ENCODE measurements at regions not wholly inside any gene's neighbourhood (a gene's known extent, or its start where the extent isn't known, plus 50 kb on each side); places are given as distances from the start of the nearest gene placed in this dataset.
"Not testable (repeated sequence)": the region's sequence is repeated elsewhere in the genome, so short reads cannot be mapped to it uniquely, and the experiment has no call there.

DNA sequence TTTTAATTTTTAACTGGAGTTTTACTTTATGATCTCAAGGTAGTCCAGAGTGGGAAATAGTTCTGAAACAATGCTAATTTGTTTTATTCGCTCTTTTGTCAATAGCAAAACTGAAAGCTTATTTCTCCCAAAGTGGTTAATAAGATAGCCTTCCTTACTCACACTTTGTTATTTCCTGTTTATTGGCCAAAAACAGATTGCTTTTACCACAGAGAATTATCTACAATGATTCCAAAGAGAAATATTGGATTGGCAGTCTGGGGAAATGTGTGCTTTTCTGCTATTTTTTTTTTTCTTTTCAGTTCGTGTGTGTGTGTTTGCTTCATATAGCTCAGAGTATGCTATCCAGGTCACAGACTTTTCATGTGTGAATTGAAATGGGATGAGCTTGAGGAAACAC, 756.7 kb upstream of the RGMB start:
- H3K27me3 ChIP-seq (ENCODE audit: low read depth, low read length), result no peaks in the 10 kb centered on the region
- H3K4me1 ChIP-seq (ENCODE audit: control insufficient read depth in 1 of 2, insufficient read depth in 2 of 2, low read length in 2 of 2), result no peaks in the 10 kb centered on the region
- no peak overlapping the region for H3K27ac ChIP-seq (ENCODE audit: low read length)
- no peaks in the 10 kb centered on the region for H3K9me3 ChIP-seq (ENCODE audit: control insufficient read depth in 1 of 2, low read length in 2 of 2)
- no peak overlapping the region for H3K4me3 ChIP-seq (ENCODE audit: low read depth in 1 of 2, low read length in 2 of 2)
- no peaks in the 10 kb centered on the region for H3K36me3 ChIP-seq (ENCODE audit: control insufficient read depth in 1 of 2, insufficient read depth in 2 of 2, low read length in 2 of 2)

DNA sequence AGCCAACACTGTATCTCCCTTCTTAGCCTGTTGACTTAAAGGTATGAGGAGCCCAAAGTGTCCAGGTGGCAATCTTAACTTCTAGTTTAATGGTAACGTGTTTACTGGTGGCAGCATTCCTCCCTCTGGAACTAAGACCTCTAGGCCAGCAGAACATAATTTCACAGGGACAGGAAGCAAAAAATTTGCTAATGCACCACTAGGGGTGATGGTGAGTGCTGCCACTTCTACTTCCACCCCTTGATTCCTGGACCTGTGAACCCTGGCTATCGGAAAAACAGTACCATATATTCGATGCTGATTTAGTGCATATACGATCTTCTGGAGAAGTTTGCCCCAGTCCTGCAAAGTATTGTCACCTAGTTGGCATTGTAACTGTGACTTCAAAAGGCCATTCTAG, 743.2 kb upstream of the RGMB start:
- H3K36me3 ChIP-seq (ENCODE audit: control insufficient read depth in 1 of 2, insufficient read depth in 2 of 2, low read length in 2 of 2); H3K27me3 ChIP-seq (ENCODE audit: low read depth, low read length); H3K9me3 ChIP-seq (ENCODE audit: control insufficient read depth in 1 of 2, low read length in 2 of 2); H3K4me3 ChIP-seq (ENCODE audit: low read depth in 1 of 2, low read length in 2 of 2); H3K27ac ChIP-seq (ENCODE audit: low read length); H3K4me1 ChIP-seq (ENCODE audit: control insufficient read depth in 1 of 2, insufficient read depth in 2 of 2, low read length in 2 of 2): not testable (repeated sequence)

- not testable (repeated sequence) for H3K4me1 ChIP-seq (ENCODE audit: control insufficient read depth in 1 of 2, insufficient read depth in 2 of 2, low read length in 2 of 2); H3K9me3 ChIP-seq (ENCODE audit: control insufficient read depth in 1 of 2, low read length in 2 of 2); H3K36me3 ChIP-seq (ENCODE audit: control insufficient read depth in 1 of 2, insufficient read depth in 2 of 2, low read length in 2 of 2); H3K4me3 ChIP-seq (ENCODE audit: low read depth in 1 of 2, low read length in 2 of 2); H3K27ac ChIP-seq (ENCODE audit: low read length); H3K27me3 ChIP-seq (ENCODE audit: low read depth, low read length)
Observed at GRCh38 chr5:98031036-98031435, 742.4 kb upstream of the RGMB start.

DNA sequence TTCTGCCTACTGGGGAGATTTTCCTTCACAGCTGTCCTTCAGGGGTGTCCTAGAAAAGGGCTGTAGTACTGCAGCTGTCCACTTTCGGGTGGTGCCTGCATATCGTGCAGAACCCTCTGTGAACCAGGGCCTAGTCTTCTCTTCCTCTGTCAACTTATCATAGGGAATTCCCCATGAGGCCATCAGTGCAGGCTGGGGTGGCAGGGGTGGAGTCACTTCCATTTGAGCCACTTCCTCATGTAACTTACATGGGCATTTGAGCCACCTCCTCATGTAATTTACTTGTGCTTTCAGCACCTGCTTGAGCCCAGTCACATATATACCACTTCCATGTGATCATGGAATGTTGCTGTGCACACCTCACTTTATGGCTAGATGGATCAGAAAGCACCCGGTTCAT, 742.0 kb upstream of the RGMB start:
- Histone ChIP-seq H3K4me1 (ENCODE audit: control insufficient read depth in 1 of 2, insufficient read depth in 2 of 2, low read length in 2 of 2) (no peaks in the 10 kb centered on the region), H3K27me3 (ENCODE audit: low read depth, low read length) (no peaks in the 10 kb centered on the region), H3K9me3 (ENCODE audit: control insufficient read depth in 1 of 2, low read length in 2 of 2) (no peaks in the 10 kb centered on the region), H3K36me3 (ENCODE audit: control insufficient read depth in 1 of 2, insufficient read depth in 2 of 2, low read length in 2 of 2) (no peaks in the 10 kb centered on the region), H3K27ac (ENCODE audit: low read length) (no peak overlapping the region), H3K4me3 (ENCODE audit: low read depth in 1 of 2, low read length in 2 of 2) (no peak overlapping the region)

DNA sequence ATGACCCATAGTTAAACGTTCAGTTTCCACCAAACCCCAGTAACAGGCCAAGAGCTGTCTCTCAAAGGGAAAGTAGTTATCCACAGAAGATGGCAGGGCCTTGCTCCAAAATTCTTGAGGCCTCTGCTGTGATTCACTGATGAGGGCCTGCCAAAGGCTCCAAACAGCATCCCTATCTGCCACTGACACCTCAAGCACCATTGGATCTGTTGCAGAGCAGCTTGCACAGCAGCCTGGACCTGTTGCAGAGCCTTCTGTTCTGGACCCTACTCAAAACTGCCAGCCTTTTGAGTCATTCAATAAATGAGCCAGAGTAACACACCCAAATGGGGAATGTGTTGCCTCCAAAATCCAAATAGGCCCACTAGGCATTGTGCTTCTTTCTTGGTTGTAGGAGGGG, 741.5 kb upstream of the RGMB start:
- Histone ChIP-seq H3K4me1 (ENCODE audit: control insufficient read depth in 1 of 2, insufficient read depth in 2 of 2, low read length in 2 of 2) (no peaks in the 10 kb centered on the region), H3K27ac (ENCODE audit: low read length) (no peak overlapping the region), H3K27me3 (ENCODE audit: low read depth, low read length) (no peaks in the 10 kb centered on the region), H3K36me3 (ENCODE audit: control insufficient read depth in 1 of 2, insufficient read depth in 2 of 2, low read length in 2 of 2) (no peaks in the 10 kb centered on the region), H3K4me3 (ENCODE audit: low read depth in 1 of 2, low read length in 2 of 2) (no peak overlapping the region), H3K9me3 (ENCODE audit: control insufficient read depth in 1 of 2, low read length in 2 of 2) (no peaks in the 10 kb centered on the region)

DNA sequence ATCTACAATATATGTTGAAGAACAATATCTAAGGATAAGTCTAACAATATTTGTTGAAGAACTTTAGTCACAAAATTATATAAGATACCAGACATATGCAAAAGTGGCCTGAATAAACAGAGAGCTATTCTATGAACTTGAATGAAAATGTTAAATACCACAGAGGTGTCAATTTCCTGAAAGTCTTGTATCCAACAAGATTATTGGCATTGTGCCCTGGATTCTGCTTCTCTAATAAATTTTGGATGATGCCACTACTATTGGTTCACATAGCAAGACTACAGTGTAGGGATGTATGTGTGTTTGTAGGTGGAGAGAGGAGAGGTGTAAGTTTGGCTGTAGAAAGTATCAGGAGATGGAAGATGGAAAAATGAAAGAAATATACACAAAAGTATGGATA, 731.8 kb upstream of the RGMB start:
- Histone ChIP-seq H3K4me3 (ENCODE audit: low read depth in 1 of 2, low read length in 2 of 2) (no peak overlapping the region), H3K27me3 (ENCODE audit: low read depth, low read length) (no peaks in the 10 kb centered on the region), H3K27ac (ENCODE audit: low read length) (no peak overlapping the region), H3K36me3 (ENCODE audit: control insufficient read depth in 1 of 2, insufficient read depth in 2 of 2, low read length in 2 of 2) (no peaks in the 10 kb centered on the region), H3K9me3 (ENCODE audit: control insufficient read depth in 1 of 2, low read length in 2 of 2) (no peaks in the 10 kb centered on the region), H3K4me1 (ENCODE audit: control insufficient read depth in 1 of 2, insufficient read depth in 2 of 2, low read length in 2 of 2) (no peaks in the 10 kb centered on the region)

- Histone ChIP-seq H3K36me3 (ENCODE audit: control insufficient read depth in 1 of 2, insufficient read depth in 2 of 2, low read length in 2 of 2) (no peaks in the 10 kb centered on the region), H3K9me3 (ENCODE audit: control insufficient read depth in 1 of 2, low read length in 2 of 2) (no peaks in the 10 kb centered on the region), H3K27ac (ENCODE audit: low read length) (no peak overlapping the region), H3K4me1 (ENCODE audit: control insufficient read depth in 1 of 2, insufficient read depth in 2 of 2, low read length in 2 of 2) (no peaks in the 10 kb centered on the region), H3K27me3 (ENCODE audit: low read depth, low read length) (no peaks in the 10 kb centered on the region), H3K4me3 (ENCODE audit: low read depth in 1 of 2, low read length in 2 of 2) (no peak overlapping the region)
Observed at GRCh38 chr5:98042521-98042920, 730.9 kb upstream of the RGMB start.

- no peaks in the 10 kb centered on the region for H3K4me1 ChIP-seq (ENCODE audit: control insufficient read depth in 1 of 2, insufficient read depth in 2 of 2, low read length in 2 of 2)
- H3K27me3 ChIP-seq (ENCODE audit: low read depth, low read length), result no peaks in the 10 kb centered on the region
- H3K9me3 ChIP-seq (ENCODE audit: control insufficient read depth in 1 of 2, low read length in 2 of 2), result no peaks in the 10 kb centered on the region
- no peak overlapping the region for H3K27ac ChIP-seq (ENCODE audit: low read length)
- H3K4me3 ChIP-seq (ENCODE audit: low read depth in 1 of 2, low read length in 2 of 2), result no peak overlapping the region
- no peaks in the 10 kb centered on the region for H3K36me3 ChIP-seq (ENCODE audit: control insufficient read depth in 1 of 2, insufficient read depth in 2 of 2, low read length in 2 of 2)
Observed at GRCh38 chr5:98042961-98043360, 730.5 kb upstream of the RGMB start.

DNA sequence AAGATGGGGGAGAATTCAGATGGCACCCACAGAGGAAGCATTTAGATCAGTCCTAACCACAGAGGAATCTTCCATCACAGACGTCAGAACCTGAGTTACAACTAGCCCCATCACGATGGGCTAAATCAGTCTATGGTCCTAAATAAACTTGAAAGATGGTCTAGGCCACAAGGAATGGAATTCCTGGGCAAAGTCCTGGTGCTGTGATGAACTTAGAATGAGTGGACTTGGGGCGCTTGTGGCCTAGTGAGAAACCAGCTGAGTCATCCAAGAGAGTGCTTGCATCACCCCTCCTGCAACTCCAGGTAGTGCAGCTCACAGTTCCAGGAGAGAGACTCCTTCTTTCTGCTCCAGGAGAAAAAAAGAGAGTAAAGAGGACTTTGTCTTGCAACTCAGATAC, 722.9 kb upstream of the RGMB start:
- Histone ChIP-seq H3K27ac (ENCODE audit: low read length) (no peak overlapping the region), H3K4me1 (ENCODE audit: control insufficient read depth in 1 of 2, insufficient read depth in 2 of 2, low read length in 2 of 2) (no peaks in the 10 kb centered on the region), H3K9me3 (ENCODE audit: control insufficient read depth in 1 of 2, low read length in 2 of 2) (no peaks in the 10 kb centered on the region), H3K27me3 (ENCODE audit: low read depth, low read length) (no peaks in the 10 kb centered on the region), H3K36me3 (ENCODE audit: control insufficient read depth in 1 of 2, insufficient read depth in 2 of 2, low read length in 2 of 2) (no peaks in the 10 kb centered on the region), H3K4me3 (ENCODE audit: low read depth in 1 of 2, low read length in 2 of 2) (no peak overlapping the region)

DNA sequence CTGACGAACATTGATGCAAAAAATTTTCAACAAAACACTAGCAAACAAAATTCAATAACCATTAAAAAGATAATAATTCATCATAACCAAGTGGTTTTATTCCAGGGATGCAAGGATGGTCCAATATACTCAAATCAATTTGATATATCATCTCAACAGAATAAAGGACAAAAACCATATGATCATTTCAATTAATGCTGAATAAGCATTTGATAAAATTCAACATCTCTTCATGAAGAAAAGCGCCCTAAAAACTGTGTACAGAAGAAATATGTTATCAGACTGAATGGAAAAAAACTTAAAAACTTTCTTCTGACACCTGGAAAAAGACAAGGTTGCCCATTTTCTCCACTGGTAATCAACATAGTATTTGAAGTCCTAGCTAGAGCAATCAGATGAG, 720.3 kb upstream of the RGMB start:
- H3K27ac ChIP-seq (ENCODE audit: low read length), result no peak overlapping the region
- no peaks in the 10 kb centered on the region for H3K9me3 ChIP-seq (ENCODE audit: control insufficient read depth in 1 of 2, low read length in 2 of 2)
- H3K27me3 ChIP-seq (ENCODE audit: low read depth, low read length), result no peaks in the 10 kb centered on the region
- H3K4me3 ChIP-seq (ENCODE audit: low read depth in 1 of 2, low read length in 2 of 2), result no peak overlapping the region
- no peaks in the 10 kb centered on the region for H3K4me1 ChIP-seq (ENCODE audit: control insufficient read depth in 1 of 2, insufficient read depth in 2 of 2, low read length in 2 of 2)
- H3K36me3 ChIP-seq (ENCODE audit: control insufficient read depth in 1 of 2, insufficient read depth in 2 of 2, low read length in 2 of 2), result no peaks in the 10 kb centered on the region

DNA sequence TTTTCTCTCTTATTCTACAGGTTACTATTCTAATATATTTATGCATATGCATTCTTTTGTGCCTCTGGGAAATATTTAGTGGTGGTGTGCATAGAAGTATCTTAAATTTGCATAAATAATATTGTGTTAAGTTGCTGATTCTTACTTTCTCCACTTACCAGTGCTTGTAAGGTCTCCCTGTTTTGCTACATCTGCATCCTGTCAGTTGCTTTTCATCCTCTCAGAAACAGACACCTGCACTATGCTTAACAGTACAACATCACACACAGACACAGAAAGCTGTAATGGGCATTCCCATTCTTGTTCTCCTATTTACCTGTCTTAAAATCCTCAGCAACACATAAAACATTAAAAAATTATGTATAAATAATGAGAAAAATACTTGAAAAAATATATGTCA, 713.3 kb upstream of the RGMB start:
- H3K9me3 ChIP-seq (ENCODE audit: control insufficient read depth in 1 of 2, low read length in 2 of 2), result no peaks in the 10 kb centered on the region
- no peak overlapping the region for H3K27ac ChIP-seq (ENCODE audit: low read length)

GRCh38 chr5:98064118-98064685, 709.3 kb upstream of the RGMB start:
- no peaks in the 10 kb centered on the region for H3K4me1 ChIP-seq (ENCODE audit: control insufficient read depth in 1 of 2, insufficient read depth in 2 of 2, low read length in 2 of 2)
- H3K27me3 ChIP-seq (ENCODE audit: low read depth, low read length), result no peaks in the 10 kb centered on the region
- no peak overlapping the region for H3K4me3 ChIP-seq (ENCODE audit: low read depth in 1 of 2, low read length in 2 of 2)
- H3K9me3 ChIP-seq (ENCODE audit: control insufficient read depth in 1 of 2, low read length in 2 of 2), result no peaks in the 10 kb centered on the region
- H3K27ac ChIP-seq (ENCODE audit: low read length), result no peak overlapping the region
- H3K36me3 ChIP-seq (ENCODE audit: control insufficient read depth in 1 of 2, insufficient read depth in 2 of 2, low read length in 2 of 2), result no peaks in the 10 kb centered on the region

More for the DNA sequence above, 713.3 kb upstream of the RGMB start:
- no peaks in the 10 kb centered on the region for H3K27me3 ChIP-seq (ENCODE audit: low read depth, low read length)
- H3K4me1 ChIP-seq (ENCODE audit: control insufficient read depth in 1 of 2, insufficient read depth in 2 of 2, low read length in 2 of 2), result no peaks in the 10 kb centered on the region
- H3K36me3 ChIP-seq (ENCODE audit: control insufficient read depth in 1 of 2, insufficient read depth in 2 of 2, low read length in 2 of 2), result no peaks in the 10 kb centered on the region
- H3K4me3 ChIP-seq (ENCODE audit: low read depth in 1 of 2, low read length in 2 of 2), result no peak overlapping the region
